NB4 (cell line): ENCODE measurements at regions not wholly inside any gene's neighbourhood (a gene's known extent, or its start where the extent isn't known, plus 50 kb on each side); places are given as distances from the start of the nearest gene placed in this dataset.

Source experiments
- DNase-seq: peaks from one replicate; pipeline ENCODE4 v3.0.0; 2010; ENCODE audit warnings: low read depth
- H3K4me3 ChIP-seq: one replicate; pipeline ENCODE4 v1.5.1; 2011; ENCODE audit warnings: mild to moderate bottlenecking, low read depth, low read length, moderate library complexity
- MYC ChIP-seq: IDR thresholded peaks from 2 replicates; pipeline ENCODE4 v1.6.1; 2011; ENCODE audit warnings: low read depth, low read length
- POLR2A ChIP-seq: IDR thresholded peaks from 2 replicates; pipeline ENCODE4 v1.6.1; 2011; ENCODE audit warnings: mild to moderate bottlenecking; ENCODE audit not compliant: insufficient read length; ENCODE audit errors: extremely low read depth
- TF ChIP-seq, protein P1 (sequence below): IDR thresholded peaks from 2 replicates; pipeline ENCODE4 v1.6.1; 2011; ENCODE audit warnings: low read depth, low read length
- TF ChIP-seq, protein P2 (sequence below): IDR thresholded peaks from one replicate; pipeline ENCODE4 v1.5.1; 2012; ENCODE audit warnings: low read depth, low read length

DNA sequence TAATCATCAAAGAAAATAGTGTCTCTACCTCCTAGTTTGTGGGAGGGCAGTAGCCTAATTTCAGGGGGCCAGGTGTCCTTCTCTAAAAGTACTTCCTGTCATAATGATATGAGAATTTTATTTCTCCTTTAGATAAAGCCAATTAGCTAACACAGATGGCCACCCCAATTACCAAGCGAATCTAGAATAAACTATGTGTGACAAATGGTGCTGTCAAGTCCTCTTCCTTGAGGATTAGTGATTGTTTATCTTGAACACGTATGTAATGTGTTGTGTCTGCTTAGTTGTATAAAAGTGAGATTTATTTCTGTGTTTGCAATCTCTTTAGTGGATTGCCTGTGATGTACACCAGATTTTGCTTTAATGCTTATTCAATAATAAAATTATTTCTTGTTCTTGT, 1120.0 kb downstream of the SORCS1 start:
- no peak for DNase-seq
- TF ChIP-seq POLR2A (no peak), MYC (no peak)
- TF ChIP-seq, protein P1, sequence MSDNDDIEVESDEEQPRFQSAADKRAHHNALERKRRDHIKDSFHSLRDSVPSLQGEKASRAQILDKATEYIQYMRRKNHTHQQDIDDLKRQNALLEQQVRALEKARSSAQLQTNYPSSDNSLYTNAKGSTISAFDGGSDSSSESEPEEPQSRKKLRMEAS, result no peak
- TF ChIP-seq, protein P2, sequence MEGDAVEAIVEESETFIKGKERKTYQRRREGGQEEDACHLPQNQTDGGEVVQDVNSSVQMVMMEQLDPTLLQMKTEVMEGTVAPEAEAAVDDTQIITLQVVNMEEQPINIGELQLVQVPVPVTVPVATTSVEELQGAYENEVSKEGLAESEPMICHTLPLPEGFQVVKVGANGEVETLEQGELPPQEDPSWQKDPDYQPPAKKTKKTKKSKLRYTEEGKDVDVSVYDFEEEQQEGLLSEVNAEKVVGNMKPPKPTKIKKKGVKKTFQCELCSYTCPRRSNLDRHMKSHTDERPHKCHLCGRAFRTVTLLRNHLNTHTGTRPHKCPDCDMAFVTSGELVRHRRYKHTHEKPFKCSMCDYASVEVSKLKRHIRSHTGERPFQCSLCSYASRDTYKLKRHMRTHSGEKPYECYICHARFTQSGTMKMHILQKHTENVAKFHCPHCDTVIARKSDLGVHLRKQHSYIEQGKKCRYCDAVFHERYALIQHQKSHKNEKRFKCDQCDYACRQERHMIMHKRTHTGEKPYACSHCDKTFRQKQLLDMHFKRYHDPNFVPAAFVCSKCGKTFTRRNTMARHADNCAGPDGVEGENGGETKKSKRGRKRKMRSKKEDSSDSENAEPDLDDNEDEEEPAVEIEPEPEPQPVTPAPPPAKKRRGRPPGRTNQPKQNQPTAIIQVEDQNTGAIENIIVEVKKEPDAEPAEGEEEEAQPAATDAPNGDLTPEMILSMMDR, result no peak
- no peak overlapping the region for H3K4me3 ChIP-seq

DNA sequence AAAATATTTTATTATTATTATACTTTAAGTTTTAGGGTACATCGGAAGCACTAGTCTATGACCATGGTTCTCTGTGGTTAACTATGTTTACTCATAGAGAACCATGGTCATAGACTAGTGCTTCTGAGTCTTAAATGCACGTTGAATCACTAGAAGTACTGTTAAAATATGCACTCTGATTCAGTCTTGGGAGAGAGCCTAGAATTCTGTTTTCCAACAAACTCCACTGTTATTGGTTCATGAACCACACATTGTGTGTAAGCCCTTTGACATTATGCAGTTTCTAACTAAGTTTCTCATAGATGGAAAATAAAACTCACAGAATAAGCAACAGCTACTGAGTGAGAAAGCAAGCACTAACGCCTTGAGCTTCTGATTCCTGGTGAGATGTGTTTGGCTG, 1120.6 kb downstream of the SORCS1 start:
- TF ChIP-seq, protein P2, result no peak
- TF ChIP-seq, protein P1, result no peak
- TF ChIP-seq POLR2A (no peak), MYC (no peak)
- no peak overlapping the region for H3K4me3 ChIP-seq
- no peak for DNase-seq

DNA sequence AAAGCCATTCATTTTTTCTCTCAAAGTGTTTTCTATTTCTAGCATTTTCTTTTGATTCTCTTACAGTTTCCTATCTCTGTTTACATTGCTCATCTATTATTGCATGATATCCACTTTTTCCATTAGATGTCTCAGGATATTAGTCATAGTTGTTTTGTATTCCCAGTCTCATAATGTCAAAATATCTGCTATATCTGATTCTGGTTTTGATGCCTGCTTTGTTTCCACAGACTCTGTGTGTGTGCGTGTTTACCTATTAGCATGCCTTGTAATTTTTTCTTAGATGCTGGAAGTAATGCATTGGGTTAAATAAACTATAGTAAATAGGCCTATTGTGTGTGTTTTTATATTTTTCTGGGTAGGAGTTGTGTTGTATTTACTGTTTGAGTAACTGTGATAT, 1126.3 kb downstream of the SORCS1 start:
- DNase-seq, result no peak

DNA sequence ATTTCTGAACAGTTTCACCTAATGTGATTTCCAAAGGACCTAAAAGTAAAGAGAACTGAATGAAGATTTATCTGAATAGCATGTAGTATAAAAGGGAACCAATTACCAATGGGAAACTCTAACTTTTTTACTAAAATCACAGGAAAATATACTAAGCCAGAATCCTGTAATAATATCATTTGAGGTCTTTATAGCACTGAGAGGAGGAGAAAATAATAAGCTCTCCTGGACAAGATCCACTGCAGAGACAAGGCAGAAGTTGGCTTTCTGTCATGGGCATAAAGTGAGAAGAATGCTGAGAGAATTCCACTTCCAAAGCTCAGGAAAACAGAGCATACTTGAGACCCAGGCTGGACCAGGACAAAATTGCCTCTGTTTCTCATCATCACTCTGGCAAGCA, 1131.4 kb downstream of the SORCS1 start:
- no peak overlapping the region for H3K4me3 ChIP-seq
- TF ChIP-seq MYC, result no peak
- TF ChIP-seq, protein P1, result no peak
- DNase-seq, result no peak

More for the DNA sequence above, 1126.3 kb downstream of the SORCS1 start:
- TF ChIP-seq, protein P1, result no peak
- TF ChIP-seq MYC, result no peak
- TF ChIP-seq POLR2A, result no peak
- TF ChIP-seq, protein P2, result no peak
- no peak overlapping the region for H3K4me3 ChIP-seq

DNA sequence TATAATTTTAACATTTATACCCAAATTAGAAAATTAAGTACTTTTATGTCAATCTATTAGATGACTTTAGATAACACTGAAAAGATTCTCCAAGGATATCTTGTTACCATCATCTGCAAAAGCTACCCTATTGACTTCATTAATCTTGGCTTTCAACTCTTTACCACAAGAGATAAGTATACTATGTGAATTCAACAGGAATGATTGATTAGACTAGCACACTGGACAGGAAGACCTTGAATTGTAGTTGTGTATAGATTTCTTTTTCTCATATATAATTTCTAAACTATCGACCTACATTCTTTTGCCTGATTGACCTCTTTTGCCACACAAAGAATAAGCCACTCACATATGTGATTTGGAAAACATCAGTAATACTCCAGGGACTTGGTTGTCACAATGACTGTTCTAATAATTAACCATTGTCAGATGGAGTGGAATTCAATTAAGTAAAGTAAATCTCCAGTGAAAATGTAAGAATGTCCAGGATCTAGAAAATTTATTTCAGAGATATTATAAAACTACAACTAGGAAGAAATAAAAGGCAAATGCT, 1132.0 kb downstream of the SORCS1 start:
- DNase-seq, result no peak
- TF ChIP-seq, protein P2, result no peak
- TF ChIP-seq, protein P1, result no peak
- no peak for TF ChIP-seq MYC
- no peak for TF ChIP-seq POLR2A
- no peak overlapping the region for H3K4me3 ChIP-seq

DNA sequence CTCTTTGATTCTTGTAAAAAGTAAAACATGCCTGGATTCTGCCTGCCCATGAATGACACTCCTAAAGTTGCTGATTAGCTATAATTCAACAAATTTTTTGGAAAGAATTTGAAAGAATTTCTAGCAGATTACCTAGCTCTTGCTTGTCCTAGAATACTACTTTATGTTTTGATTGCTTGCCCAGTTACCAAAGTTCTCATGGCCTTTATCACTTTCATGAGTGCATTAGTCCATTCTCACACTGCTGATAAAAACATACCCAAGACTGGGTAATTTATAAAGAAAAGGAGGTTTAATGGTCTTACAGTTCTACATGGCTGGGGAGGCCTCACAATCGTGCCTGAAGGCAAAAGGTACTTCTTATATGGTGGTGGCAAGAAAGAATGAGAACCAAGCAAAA, 1137.3 kb downstream of the SORCS1 start:
- DNase-seq, result no peak
- H3K4me3 ChIP-seq, result no peak overlapping the region
- TF ChIP-seq, protein P1, result no peak
- TF ChIP-seq, protein P2, result no peak
- TF ChIP-seq MYC (no peak), POLR2A (no peak)
